ENCODE measurements at regions not wholly inside any gene's neighbourhood (a gene's known extent, or its start where the extent isn't known, plus 50 kb on each side); places are given as distances from the start of the nearest gene placed in this dataset.

DNA sequence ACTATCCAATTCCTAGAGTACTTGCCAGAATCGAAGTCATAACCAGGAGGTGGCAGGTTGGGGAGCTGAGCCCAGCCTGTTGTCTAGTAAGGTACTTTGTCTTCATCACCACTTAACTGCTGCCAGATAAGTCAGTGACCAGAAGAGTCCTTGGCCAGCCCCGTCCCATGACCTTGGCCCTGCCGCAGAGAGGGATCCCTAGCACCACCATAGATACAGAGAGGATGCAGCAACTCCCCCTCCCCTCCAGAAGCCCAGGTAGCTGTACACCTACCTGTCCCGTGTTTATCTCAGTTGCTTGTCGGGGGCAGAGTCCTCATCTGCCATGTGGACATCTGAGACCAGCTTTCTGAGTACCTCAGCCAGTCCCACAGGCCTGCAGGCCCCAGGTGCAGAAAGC is 153.6 kb upstream of the TP63 start:
- TF ChIP-seq, protein P1, sequence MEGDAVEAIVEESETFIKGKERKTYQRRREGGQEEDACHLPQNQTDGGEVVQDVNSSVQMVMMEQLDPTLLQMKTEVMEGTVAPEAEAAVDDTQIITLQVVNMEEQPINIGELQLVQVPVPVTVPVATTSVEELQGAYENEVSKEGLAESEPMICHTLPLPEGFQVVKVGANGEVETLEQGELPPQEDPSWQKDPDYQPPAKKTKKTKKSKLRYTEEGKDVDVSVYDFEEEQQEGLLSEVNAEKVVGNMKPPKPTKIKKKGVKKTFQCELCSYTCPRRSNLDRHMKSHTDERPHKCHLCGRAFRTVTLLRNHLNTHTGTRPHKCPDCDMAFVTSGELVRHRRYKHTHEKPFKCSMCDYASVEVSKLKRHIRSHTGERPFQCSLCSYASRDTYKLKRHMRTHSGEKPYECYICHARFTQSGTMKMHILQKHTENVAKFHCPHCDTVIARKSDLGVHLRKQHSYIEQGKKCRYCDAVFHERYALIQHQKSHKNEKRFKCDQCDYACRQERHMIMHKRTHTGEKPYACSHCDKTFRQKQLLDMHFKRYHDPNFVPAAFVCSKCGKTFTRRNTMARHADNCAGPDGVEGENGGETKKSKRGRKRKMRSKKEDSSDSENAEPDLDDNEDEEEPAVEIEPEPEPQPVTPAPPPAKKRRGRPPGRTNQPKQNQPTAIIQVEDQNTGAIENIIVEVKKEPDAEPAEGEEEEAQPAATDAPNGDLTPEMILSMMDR (tag by site-specific recombination; IDR thresholded peaks at IDR 0.05) = no peak
- no peak for TF ChIP-seq ZNF707 (tag by site-specific recombination; IDR thresholded peaks at IDR 0.05)
- no peak for TF ChIP-seq YY1 (tag by site-specific recombination; IDR thresholded peaks at IDR 0.05)
- TF ChIP-seq ZNF561 (tag by site-specific recombination; IDR thresholded peaks at IDR 0.05; ENCODE audit: borderline replicate concordance) = no peak
- TF ChIP-seq ZNF174 (tag by site-specific recombination; IDR thresholded peaks at IDR 0.05) = no peak
- TF ChIP-seq ZNF404 (tag by site-specific recombination; IDR thresholded peaks at IDR 0.05) = no peak
- TF ChIP-seq ZNF214 (tag by site-specific recombination; IDR thresholded peaks at IDR 0.05; ENCODE audit: borderline replicate concordance) = no peak
- TF ChIP-seq, protein P2, sequence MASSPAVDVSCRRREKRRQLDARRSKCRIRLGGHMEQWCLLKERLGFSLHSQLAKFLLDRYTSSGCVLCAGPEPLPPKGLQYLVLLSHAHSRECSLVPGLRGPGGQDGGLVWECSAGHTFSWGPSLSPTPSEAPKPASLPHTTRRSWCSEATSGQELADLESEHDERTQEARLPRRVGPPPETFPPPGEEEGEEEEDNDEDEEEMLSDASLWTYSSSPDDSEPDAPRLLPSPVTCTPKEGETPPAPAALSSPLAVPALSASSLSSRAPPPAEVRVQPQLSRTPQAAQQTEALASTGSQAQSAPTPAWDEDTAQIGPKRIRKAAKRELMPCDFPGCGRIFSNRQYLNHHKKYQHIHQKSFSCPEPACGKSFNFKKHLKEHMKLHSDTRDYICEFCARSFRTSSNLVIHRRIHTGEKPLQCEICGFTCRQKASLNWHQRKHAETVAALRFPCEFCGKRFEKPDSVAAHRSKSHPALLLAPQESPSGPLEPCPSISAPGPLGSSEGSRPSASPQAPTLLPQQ (tag by site-specific recombination; IDR thresholded peaks at IDR 0.05) = no peak

Measured in HEK293 (cell line).